ENCODE measurements at regions not wholly inside any gene's neighbourhood (a gene's known extent, or its start where the extent isn't known, plus 50 kb on each side); places are given as distances from the start of the nearest gene placed in this dataset.
A peak's percentile ranks its signal among the peaks of the same experiment; 100 is the strongest.

- ATAC-seq (peak in 1 of 2 donors; percentile 58), DNase-seq (no peak)
- H3K9me3 ChIP-seq, result no peaks in the 10 kb centered on the region
- intact Hi-C loops (cut with DNase I; ENCODE audit: low total_unique reads), result no loop called here
- in situ Hi-C loops (cut with MboI; ENCODE audit: low sequenced_read_pairs in 4 of 4), result no loop called here
- no peak overlapping the region for H3K4me3 ChIP-seq
- H3K4me1 ChIP-seq, result peaks cover 6 to 10% of the 10 kb centered on the region in 2 donors
- no peaks in the 10 kb centered on the region for H3K27me3 ChIP-seq
- no peaks in the 10 kb centered on the region for H3K36me3 ChIP-seq
- no peak overlapping the region for H3K27ac ChIP-seq
- TF ChIP-seq CTCF (IDR thresholded peaks at IDR 0.05 in 4 of 5, conservative IDR thresholded peaks at IDR 0.05 in 1 of 5) (no peak), POLR2A (IDR thresholded peaks at IDR 0.05) (no peak)
Observed at GRCh38 chr20:50335105-50335504, 144.5 kb downstream of the CEBPB start.

GRCh38 chr20:50335866-50336265, 145.2 kb downstream of the CEBPB start:
- in situ Hi-C loops (cut with MboI; ENCODE audit: low sequenced_read_pairs in 4 of 4), result no loop called here
- intact Hi-C loops (cut with DNase I; ENCODE audit: low total_unique reads), result no loop called here
- TF ChIP-seq CTCF (IDR thresholded peaks at IDR 0.05 in 4 of 5, conservative IDR thresholded peaks at IDR 0.05 in 1 of 5) (no peak), POLR2A (IDR thresholded peaks at IDR 0.05) (no peak)
- no peak for DNase-seq
- H3K27me3 ChIP-seq, result no peaks in the 10 kb centered on the region
- H3K4me1 ChIP-seq, result peaks cover 6 to 10% of the 10 kb centered on the region in 2 donors
- H3K27ac ChIP-seq, result no peak overlapping the region
- no peaks in the 10 kb centered on the region for H3K9me3 ChIP-seq
- no peak overlapping the region for H3K4me3 ChIP-seq
- H3K36me3 ChIP-seq, result no peaks in the 10 kb centered on the region
- no peak for ATAC-seq

- TF ChIP-seq CTCF (IDR thresholded peaks at IDR 0.05 in 4 of 5, conservative IDR thresholded peaks at IDR 0.05 in 1 of 5), result no peak
- TF ChIP-seq POLR2A (IDR thresholded peaks at IDR 0.05), result no peak
- Histone ChIP-seq H3K4me1 (peaks cover 6 to 10% of the 10 kb centered on the region in 2 donors), H3K27ac (no peak overlapping the region), H3K4me3 (no peak overlapping the region), H3K27me3 (no peaks in the 10 kb centered on the region), H3K36me3 (no peaks in the 10 kb centered on the region), H3K9me3 (no peaks in the 10 kb centered on the region)
- ATAC-seq (no peak), DNase-seq (no peak)
- in situ Hi-C loops (cut with MboI; ENCODE audit: low sequenced_read_pairs in 4 of 4) (no loop called here), intact Hi-C loops (cut with DNase I; ENCODE audit: low total_unique reads) (no loop called here)
Observed at GRCh38 chr20:50336661-50337060, 146.0 kb downstream of the CEBPB start.

- DNase-seq, result no peak
- H3K27me3 ChIP-seq, result no peaks in the 10 kb centered on the region
- ATAC-seq, result no peak
- H3K4me1 ChIP-seq, result peaks cover 6 to 10% of the 10 kb centered on the region in 2 donors
- H3K27ac ChIP-seq, result no peak overlapping the region
- no peak overlapping the region for H3K4me3 ChIP-seq
- intact Hi-C loops (cut with DNase I; ENCODE audit: low total_unique reads), result no loop called here
- no peak for TF ChIP-seq POLR2A (IDR thresholded peaks at IDR 0.05)
- TF ChIP-seq CTCF (IDR thresholded peaks at IDR 0.05 in 4 of 5, conservative IDR thresholded peaks at IDR 0.05 in 1 of 5), result no peak
- no peaks in the 10 kb centered on the region for H3K9me3 ChIP-seq
- no peaks in the 10 kb centered on the region for H3K36me3 ChIP-seq
- in situ Hi-C loops (cut with MboI; ENCODE audit: low sequenced_read_pairs in 4 of 4), result no loop called here
Observed at GRCh38 chr20:50337521-50338466, 147.2 kb downstream of the CEBPB start.

Measured in gastrocnemius medialis (tissue), 4 donors.